ENCODE measurements at regions not wholly inside any gene's neighbourhood (a gene's known extent, or its start where the extent isn't known, plus 50 kb on each side); places are given as distances from the start of the nearest gene placed in this dataset.

DNA sequence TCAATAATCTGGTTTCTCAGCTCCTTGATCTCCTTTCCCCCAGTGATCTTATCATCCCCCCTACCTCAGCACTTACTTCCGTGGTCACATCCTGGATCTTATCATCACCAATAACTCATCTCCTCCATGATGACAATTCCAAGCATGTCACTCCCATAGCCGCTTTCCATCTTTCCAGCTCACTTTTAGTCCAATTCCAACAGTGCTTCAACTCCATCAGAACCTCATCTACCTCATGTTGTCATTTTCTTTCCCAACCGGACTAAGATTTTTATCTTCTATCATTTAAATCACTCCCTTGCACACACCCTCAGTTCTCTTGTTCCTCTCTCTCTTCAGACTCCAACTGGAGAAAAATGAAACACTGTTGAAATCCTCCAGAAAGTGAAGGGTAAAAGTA, 75.9 kb upstream of the UBE2E2 start:
- Histone ChIP-seq H3K4me3 (ENCODE audit: low read depth in 1 of 2, low read length in 2 of 2) (no peak overlapping the region), H3K27ac (ENCODE audit: low read length) (no peak overlapping the region), H3K9me3 (ENCODE audit: insufficient read depth, low read length, severe bottlenecking) (no peaks in the 10 kb centered on the region), H3K79me2 (ENCODE audit: insufficient read depth, low read length) (no peaks in the 10 kb centered on the region), H3K36me3 (ENCODE audit: insufficient read depth, low read length) (no peaks in the 10 kb centered on the region), H3K9ac (ENCODE audit: low read depth, low read length) (no peak overlapping the region), H3K4me2 (ENCODE audit: insufficient read depth, low read length) (no peak overlapping the region), H2AFZ (ENCODE audit: low read depth, low read length) (no peak overlapping the region), H4K20me1 (ENCODE audit: insufficient read depth, low read length) (no peaks in the 10 kb centered on the region), H3K4me1 (ENCODE audit: insufficient read depth, low read length) (no peaks in the 10 kb centered on the region), H3K27me3 (ENCODE audit: insufficient read depth, low read length, poor library complexity) (no peaks in the 10 kb centered on the region)
- TF ChIP-seq CTCF (IDR thresholded peaks at IDR 0.05; ENCODE audit: borderline replicate concordance, extremely low read depth, low read length, poor library complexity, severe bottlenecking): no peak
- no peak for TF ChIP-seq EZH2 (IDR thresholded peaks at IDR 0.05; ENCODE audit: borderline replicate concordance, low read depth, low read length, severe bottlenecking)
- DNase-seq (no peak), ATAC-seq (ENCODE audit: insufficient read depth, low read depth) (no peak)

DNA sequence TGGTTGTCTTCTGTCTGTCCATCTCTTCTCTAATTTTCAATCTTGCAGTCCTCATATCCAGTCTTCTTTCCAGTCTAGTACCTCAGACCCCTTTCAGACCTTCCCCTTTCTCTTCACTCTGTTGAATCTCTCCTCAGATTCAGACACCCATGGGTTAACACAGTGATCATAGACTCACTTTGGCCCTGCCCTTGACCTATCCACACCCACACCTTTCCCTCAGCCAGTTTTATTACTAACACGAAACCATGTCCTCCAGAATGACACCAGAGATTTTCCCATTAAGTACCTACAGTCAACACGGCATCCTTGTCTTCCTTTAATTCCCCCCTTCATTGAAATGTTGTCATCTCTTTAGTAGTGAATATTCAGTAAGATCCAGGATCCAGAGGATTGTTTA, 74.5 kb upstream of the UBE2E2 start:
- no peak overlapping the region for H3K9ac ChIP-seq (ENCODE audit: low read depth, low read length)
- no peak overlapping the region for H2AFZ ChIP-seq (ENCODE audit: low read depth, low read length)
- no peaks in the 10 kb centered on the region for H3K27me3 ChIP-seq (ENCODE audit: insufficient read depth, low read length, poor library complexity)
- H3K9me3 ChIP-seq (ENCODE audit: insufficient read depth, low read length, severe bottlenecking): no peaks in the 10 kb centered on the region
- no peak overlapping the region for H3K27ac ChIP-seq (ENCODE audit: low read length)
- H4K20me1 ChIP-seq (ENCODE audit: insufficient read depth, low read length): no peaks in the 10 kb centered on the region
- H3K4me1 ChIP-seq (ENCODE audit: insufficient read depth, low read length): no peaks in the 10 kb centered on the region
- no peak overlapping the region for H3K4me2 ChIP-seq (ENCODE audit: insufficient read depth, low read length)
- no peak overlapping the region for H3K4me3 ChIP-seq (ENCODE audit: low read depth in 1 of 2, low read length in 2 of 2)
- no peaks in the 10 kb centered on the region for H3K79me2 ChIP-seq (ENCODE audit: insufficient read depth, low read length)
- no peak for TF ChIP-seq CTCF (IDR thresholded peaks at IDR 0.05; ENCODE audit: borderline replicate concordance, extremely low read depth, low read length, poor library complexity, severe bottlenecking)
- ATAC-seq (ENCODE audit: insufficient read depth, low read depth) (no peak), DNase-seq (no peak)
- H3K36me3 ChIP-seq (ENCODE audit: insufficient read depth, low read length): no peaks in the 10 kb centered on the region

GRCh38 chr3:23129117-23129516, 74.0 kb upstream of the UBE2E2 start:
- H2AFZ ChIP-seq (ENCODE audit: low read depth, low read length): no peak overlapping the region
- no peak for ATAC-seq (ENCODE audit: insufficient read depth, low read depth)
- TF ChIP-seq EZH2 (IDR thresholded peaks at IDR 0.05; ENCODE audit: borderline replicate concordance, low read depth, low read length, severe bottlenecking) (no peak), CTCF (IDR thresholded peaks at IDR 0.05; ENCODE audit: borderline replicate concordance, extremely low read depth, low read length, poor library complexity, severe bottlenecking) (no peak)
- no peak for DNase-seq
- H3K9me3 ChIP-seq (ENCODE audit: insufficient read depth, low read length, severe bottlenecking): no peaks in the 10 kb centered on the region
- no peaks in the 10 kb centered on the region for H4K20me1 ChIP-seq (ENCODE audit: insufficient read depth, low read length)
- no peaks in the 10 kb centered on the region for H3K27me3 ChIP-seq (ENCODE audit: insufficient read depth, low read length, poor library complexity)
- no peaks in the 10 kb centered on the region for H3K36me3 ChIP-seq (ENCODE audit: insufficient read depth, low read length)
- H3K4me2 ChIP-seq (ENCODE audit: insufficient read depth, low read length): no peak overlapping the region
- H3K27ac ChIP-seq (ENCODE audit: low read length): no peak overlapping the region
- H3K9ac ChIP-seq (ENCODE audit: low read depth, low read length): no peak overlapping the region
- no peak overlapping the region for H3K4me3 ChIP-seq (ENCODE audit: low read depth in 1 of 2, low read length in 2 of 2)
- H3K79me2 ChIP-seq (ENCODE audit: insufficient read depth, low read length): no peaks in the 10 kb centered on the region
- H3K4me1 ChIP-seq (ENCODE audit: insufficient read depth, low read length): no peaks in the 10 kb centered on the region

GRCh38 chr3:23129817-23130216, 73.3 kb upstream of the UBE2E2 start:
- DNase-seq: no peak
- Histone ChIP-seq H3K4me2 (ENCODE audit: insufficient read depth, low read length) (no peak overlapping the region), H3K27me3 (ENCODE audit: insufficient read depth, low read length, poor library complexity) (no peaks in the 10 kb centered on the region), H3K4me1 (ENCODE audit: insufficient read depth, low read length) (no peaks in the 10 kb centered on the region), H3K27ac (ENCODE audit: low read length) (no peak overlapping the region), H3K79me2 (ENCODE audit: insufficient read depth, low read length) (no peaks in the 10 kb centered on the region), H3K4me3 (ENCODE audit: low read depth in 1 of 2, low read length in 2 of 2) (no peak overlapping the region), H3K9me3 (ENCODE audit: insufficient read depth, low read length, severe bottlenecking) (no peaks in the 10 kb centered on the region), H2AFZ (ENCODE audit: low read depth, low read length) (no peak overlapping the region), H4K20me1 (ENCODE audit: insufficient read depth, low read length) (no peaks in the 10 kb centered on the region), H3K9ac (ENCODE audit: low read depth, low read length) (no peak overlapping the region), H3K36me3 (ENCODE audit: insufficient read depth, low read length) (no peaks in the 10 kb centered on the region)
- TF ChIP-seq EZH2 (IDR thresholded peaks at IDR 0.05; ENCODE audit: borderline replicate concordance, low read depth, low read length, severe bottlenecking) (no peak), CTCF (IDR thresholded peaks at IDR 0.05; ENCODE audit: borderline replicate concordance, extremely low read depth, low read length, poor library complexity, severe bottlenecking) (no peak)
- no peak for ATAC-seq (ENCODE audit: insufficient read depth, low read depth)

Data from DND-41 (cell line).